Activated CD4-positive, alpha-beta memory T cell treated with anti-CD3 and anti-CD28 coated beads for 36 hours (primary cell): ENCODE measurements at regions not wholly inside any gene's neighbourhood (a gene's known extent, or its start where the extent isn't known, plus 50 kb on each side); places are given as distances from the start of the nearest gene placed in this dataset.

ENCODE experiments used
- CTCF ChIA-PET: fragments of 350-600 bp; sonication (Branson Sonifier 250); formaldehyde crosslinking; loops from one replicate; lab custom pipeline; 2021; ENCODE audit warnings: antibody characterized with exemption, inconsistent platforms; lab: Charles Lee
- POLR2A ChIA-PET: fragments of 350-600 bp; sonication (Branson Sonifier 250); formaldehyde crosslinking; loops from one replicate; lab custom pipeline; 2021; ENCODE audit warnings: antibody characterized with exemption; lab: Charles Lee
- DNase-seq: peaks from one replicate; pipeline ENCODE4 v3.0.0-alpha.2; 2020
- H3K27ac Mint-ChIP-seq: one replicate; pipeline ENCODE4 v1.8.0; 2021; ENCODE audit warnings: mixed read lengths
- H3K27me3 Mint-ChIP-seq: one replicate; pipeline ENCODE4 v1.8.0; 2021; ENCODE audit warnings: mixed read lengths
- H3K36me3 Mint-ChIP-seq: one replicate; pipeline ENCODE4 v1.8.0; 2021; ENCODE audit warnings: mixed read lengths
- H3K4me1 Mint-ChIP-seq: one replicate; pipeline ENCODE4 v1.8.0; 2021; ENCODE audit warnings: low read depth, mixed read lengths
- H3K4me3 Mint-ChIP-seq: one replicate; pipeline ENCODE4 v1.8.0; 2021; ENCODE audit warnings: mild to moderate bottlenecking, mixed read lengths
- H3K9me3 Mint-ChIP-seq: one replicate; pipeline ENCODE4 v1.8.0; 2021; ENCODE audit warnings: mixed read lengths
- intact Hi-C: fragments of 100-400 bp; cut with micrococcal nuclease; formaldehyde crosslinking; loops from one replicate; pipeline ENCODE4 v1.15.1; 2023

GRCh38 chr17:74041869-74042640, 161.4 kb upstream of the RPL38 start:
- CTCF ChIA-PET: interaction anchor here (1.0 to 2.0 kb wide), 2 partner anchors 48 to 158 kb away, joined by 3 to 9 read pairs; no protein-coding TSS in a partner anchor
- intact Hi-C loops: loop anchor here (2.0 kb wide), 1 partner anchor 29 kb away; no protein-coding TSS in a partner anchor
- POLR2A ChIA-PET: no interaction called here
- no peaks in the 10 kb centered on the region for H3K9me3 Mint-ChIP-seq
- no peak overlapping the region for H3K27ac Mint-ChIP-seq
- H3K4me1 Mint-ChIP-seq: peaks cover 5% of the 10 kb centered on the region
- H3K4me3 Mint-ChIP-seq: no peak overlapping the region
- H3K36me3 Mint-ChIP-seq: no peaks in the 10 kb centered on the region
- DNase-seq: no peak
- H3K27me3 Mint-ChIP-seq: no peaks in the 10 kb centered on the region

- no peak overlapping the region for H3K4me3 Mint-ChIP-seq
- ChIA-PET CTCF (interaction anchor here (0.6 to 2.0 kb wide), 3 partner anchors 20 to 157 kb away, joined by 3 to 9 read pairs (median 3); no protein-coding TSS in a partner anchor), POLR2A (no interaction called here)
- no peaks in the 10 kb centered on the region for H3K9me3 Mint-ChIP-seq
- no peak overlapping the region for H3K27ac Mint-ChIP-seq
- H3K27me3 Mint-ChIP-seq: no peaks in the 10 kb centered on the region
- peaks cover 5% of the 10 kb centered on the region for H3K4me1 Mint-ChIP-seq
- DNase-seq: peak; percentile 81
- intact Hi-C loops: loop anchor here (2.0 kb wide), 1 partner anchor 30 kb away; no protein-coding TSS in a partner anchor
- H3K36me3 Mint-ChIP-seq: no peaks in the 10 kb centered on the region
Measured at GRCh38 chr17:74042744-74043486, 160.6 kb upstream of the RPL38 start.

- Mint-ChIP-seq H3K27ac (no peak overlapping the region), H3K4me3 (no peak overlapping the region), H3K4me1 (peaks cover 5% of the 10 kb centered on the region), H3K36me3 (no peaks in the 10 kb centered on the region), H3K27me3 (no peaks in the 10 kb centered on the region), H3K9me3 (no peaks in the 10 kb centered on the region)
- ChIA-PET CTCF (interaction anchor here (2.0 kb wide), 1 partner anchor 156 kb away, joined by 9 read pairs; no protein-coding TSS in a partner anchor), POLR2A (no interaction called here)
- intact Hi-C loops: loop anchor here (2.0 kb wide), 1 partner anchor 31 kb away; no protein-coding TSS in a partner anchor
- no peak for DNase-seq
Measured at GRCh38 chr17:74043976-74044375, 159.5 kb upstream of the RPL38 start.

- Mint-ChIP-seq H3K36me3 (no peaks in the 10 kb centered on the region), H3K27ac (no peak overlapping the region), H3K27me3 (peaks cover 6% of the 10 kb centered on the region), H3K9me3 (no peaks in the 10 kb centered on the region), H3K4me3 (no peak overlapping the region), H3K4me1 (peaks cover 5% of the 10 kb centered on the region)
- DNase-seq: no peak
- CTCF ChIA-PET: no interaction called here
- intact Hi-C loops: no loop called here
- POLR2A ChIA-PET: no interaction called here
Measured at GRCh38 chr17:74045608-74046280, 157.7 kb upstream of the RPL38 start.

GRCh38 chr17:74049167-74049966, 154.1 kb upstream of the RPL38 start:
- peaks cover 20% of the 10 kb centered on the region for H3K27me3 Mint-ChIP-seq
- no peak for DNase-seq
- H3K4me3 Mint-ChIP-seq: no peak overlapping the region
- no peaks in the 10 kb centered on the region for H3K36me3 Mint-ChIP-seq
- intact Hi-C loops: no loop called here
- ChIA-PET POLR2A (interaction anchor here (0.5 kb wide), 1 partner anchor 9 kb away, joined by 3 read pairs; no protein-coding TSS in a partner anchor), CTCF (interaction anchor here (1.2 kb wide), 1 partner anchor 9 kb away, joined by 3 read pairs; no protein-coding TSS in a partner anchor)
- no peaks in the 10 kb centered on the region for H3K9me3 Mint-ChIP-seq
- no peak overlapping the region for H3K27ac Mint-ChIP-seq
- H3K4me1 Mint-ChIP-seq: no peaks in the 10 kb centered on the region

GRCh38 chr17:74049967-74050458, 153.5 kb upstream of the RPL38 start:
- ChIA-PET CTCF (no interaction called here), POLR2A (no interaction called here)
- Mint-ChIP-seq H3K27ac (no peak overlapping the region), H3K9me3 (no peaks in the 10 kb centered on the region), H3K27me3 (peaks cover 20% of the 10 kb centered on the region), H3K4me1 (no peaks in the 10 kb centered on the region), H3K36me3 (no peaks in the 10 kb centered on the region), H3K4me3 (no peak overlapping the region)
- intact Hi-C loops: no loop called here
- no peak for DNase-seq

- POLR2A ChIA-PET: no interaction called here
Measured at GRCh38 chr17:74051348-74051747, 152.1 kb upstream of the RPL38 start.

GRCh38 chr17:74052993-74053711, 150.3 kb upstream of the RPL38 start:
- Mint-ChIP-seq H3K36me3 (no peaks in the 10 kb centered on the region), H3K27me3 (peaks cover 26% of the 10 kb centered on the region), H3K4me3 (no peak overlapping the region), H3K4me1 (no peaks in the 10 kb centered on the region), H3K27ac (no peak overlapping the region), H3K9me3 (no peaks in the 10 kb centered on the region)
- intact Hi-C loops: no loop called here
- DNase-seq: no peak
- CTCF ChIA-PET: no interaction called here
- POLR2A ChIA-PET: no interaction called here

More at GRCh38 chr17:74051348-74051747, 152.1 kb upstream of the RPL38 start:
- H3K4me3 Mint-ChIP-seq: no peak overlapping the region
- intact Hi-C loops: no loop called here
- no peaks in the 10 kb centered on the region for H3K36me3 Mint-ChIP-seq
- CTCF ChIA-PET: interaction anchor here (1.0 kb wide), 1 partner anchor 53 kb away, joined by 4 read pairs; no protein-coding TSS in a partner anchor
- H3K27me3 Mint-ChIP-seq: peaks cover 20% of the 10 kb centered on the region
- DNase-seq: no peak
- H3K27ac Mint-ChIP-seq: no peak overlapping the region
- H3K4me1 Mint-ChIP-seq: no peaks in the 10 kb centered on the region
- H3K9me3 Mint-ChIP-seq: no peaks in the 10 kb centered on the region

- no peak for DNase-seq
- no peaks in the 10 kb centered on the region for H3K36me3 Mint-ChIP-seq
- no peaks in the 10 kb centered on the region for H3K9me3 Mint-ChIP-seq
- H3K27me3 Mint-ChIP-seq: peaks cover 26% of the 10 kb centered on the region
- H3K27ac Mint-ChIP-seq: no peak overlapping the region
- CTCF ChIA-PET: no interaction called here
- H3K4me3 Mint-ChIP-seq: no peak overlapping the region
- POLR2A ChIA-PET: no interaction called here
- intact Hi-C loops: no loop called here
- H3K4me1 Mint-ChIP-seq: no peaks in the 10 kb centered on the region
Measured at GRCh38 chr17:74053712-74054078, 149.8 kb upstream of the RPL38 start.

GRCh38 chr17:74054249-74054648, 149.2 kb upstream of the RPL38 start:
- H3K27me3 Mint-ChIP-seq: peaks cover 26% of the 10 kb centered on the region
- no peak for DNase-seq
- H3K27ac Mint-ChIP-seq: no peak overlapping the region
- intact Hi-C loops: no loop called here
- H3K36me3 Mint-ChIP-seq: no peaks in the 10 kb centered on the region
- ChIA-PET POLR2A (no interaction called here), CTCF (no interaction called here)
- H3K9me3 Mint-ChIP-seq: no peaks in the 10 kb centered on the region
- no peaks in the 10 kb centered on the region for H3K4me1 Mint-ChIP-seq
- H3K4me3 Mint-ChIP-seq: no peak overlapping the region
